Liver (tissue), 8 donors: ENCODE measurements at regions not wholly inside any gene's neighbourhood (a gene's known extent, or its start where the extent isn't known, plus 50 kb on each side); places are given as distances from the start of the nearest gene placed in this dataset.

Source experiments
- DNase-seq: peaks from one replicate; pipeline ENCODE4 v3.0.0-alpha.2; 2017; ENCODE audit warnings: low spot score
- H3K27ac ChIP-seq, 2 donors: one replicate each; pipeline ENCODE4 v1.7.0; 2013; ENCODE audit warnings: inconsistent platforms in 2 of 2, low read length in 2 of 2, control low read depth in 1 of 2, low read depth in 1 of 2, mild to moderate bottlenecking in 1 of 2
- H3K27me3 ChIP-seq, 4 donors: one replicate each; pipeline versions ENCODE4 v1.6.1 to v1.7.0; 2013; ENCODE audit warnings: low read length in 3 of 4, inconsistent platforms in 1 of 4, mild to moderate bottlenecking in 1 of 4, moderate library complexity in 1 of 4; ENCODE audit not compliant: control insufficient read depth in 4 of 4, insufficient read depth in 4 of 4
- H3K36me3 ChIP-seq, 4 donors: one replicate each; pipeline versions ENCODE4 v1.6.1 to v1.7.0; 2013; ENCODE audit warnings: low read length in 3 of 4, mild to moderate bottlenecking in 3 of 4, low read depth in 1 of 4, moderate library complexity in 1 of 4; ENCODE audit not compliant: control insufficient read depth in 4 of 4, insufficient read depth in 3 of 4
- H3K4me1 ChIP-seq, 4 donors: one replicate each; pipeline versions ENCODE4 v1.6.1 to v1.7.0; 2013; ENCODE audit warnings: low read length in 3 of 4, mild to moderate bottlenecking in 3 of 4, moderate library complexity in 1 of 4; ENCODE audit not compliant: control insufficient read depth in 4 of 4, insufficient read depth in 4 of 4
- H3K4me3 ChIP-seq, 3 donors: one replicate each; pipeline versions ENCODE4 v1.6.1 to v1.7.0; 2013; ENCODE audit warnings: low read length in 3 of 3, control low read depth in 1 of 3, low read depth in 1 of 3, mild to moderate bottlenecking in 1 of 3
- H3K9ac ChIP-seq, 2 donors: one replicate each; pipeline ENCODE4 v1.7.0; 2013; ENCODE audit warnings: low read length in 2 of 2, mild to moderate bottlenecking in 2 of 2, moderate library complexity in 2 of 2, control low read depth in 1 of 2, low read depth in 1 of 2
- H3K9me3 ChIP-seq, 4 donors: one replicate each; pipeline versions ENCODE4 v1.6.1 to v1.7.0; 2013; ENCODE audit warnings: low read length in 3 of 4; ENCODE audit not compliant: control insufficient read depth in 4 of 4
- ATF3 ChIP-seq: IDR thresholded peaks from 2 replicates; pipeline ENCODE4 v1.6.1; 2016; ENCODE audit warnings: antibody characterized with exemption
- CTCF ChIP-seq: fragments of 150-350 bp; IDR thresholded peaks from 2 replicates; pipeline ENCODE4 v1.5.1; 2017; ENCODE audit warnings: improper control_type of control experiment, low read depth, low read length; ENCODE audit not compliant: missing input control
- EGR1 ChIP-seq, 2 donors: IDR thresholded peaks; 2 replicates each; pipeline ENCODE4 v1.6.1; 2016 to 2018; ENCODE audit warnings: antibody characterized with exemption in 2 of 2, low read depth in 2 of 2
- FOXA1 ChIP-seq: IDR thresholded peaks from 2 replicates; pipeline ENCODE4 v1.6.1; 2016; ENCODE audit warnings: antibody characterized with exemption
- FOXA2 ChIP-seq: IDR thresholded peaks from 2 replicates; pipeline ENCODE4 v1.6.1; 2016; ENCODE audit warnings: antibody characterized with exemption
- GABPA ChIP-seq, 2 donors: IDR thresholded peaks in 1 of 2; conservative IDR thresholded peaks in 1 of 2; 2 replicates each; pipeline ENCODE4 v1.6.1; 2016; ENCODE audit warnings: antibody characterized with exemption in 2 of 2, mild to moderate bottlenecking in 1 of 2, moderate library complexity in 1 of 2
- HNF4A ChIP-seq, 2 donors: conservative IDR thresholded peaks; 2 replicates each; pipeline ENCODE4 v1.6.1; 2016; ENCODE audit warnings: antibody characterized with exemption in 2 of 2, mild to moderate bottlenecking in 2 of 2
- HNF4G ChIP-seq: IDR thresholded peaks from 2 replicates; pipeline ENCODE4 v1.6.1; 2016; ENCODE audit warnings: antibody characterized with exemption
- JUND ChIP-seq, 2 donors: IDR thresholded peaks; 2 replicates each; pipeline ENCODE4 v1.6.1; 2016; ENCODE audit warnings: antibody characterized with exemption in 2 of 2
- MAX ChIP-seq: IDR thresholded peaks from 2 replicates; pipeline ENCODE4 v1.6.1; 2016; ENCODE audit warnings: antibody characterized with exemption
- REST ChIP-seq: IDR thresholded peaks from 2 replicates; pipeline ENCODE4 v1.6.1; 2016; ENCODE audit warnings: antibody characterized with exemption, mild to moderate bottlenecking
- RXRA ChIP-seq, 2 donors: IDR thresholded peaks; 2 replicates each; pipeline ENCODE4 v1.6.1; 2017 to 2018; ENCODE audit warnings: antibody characterized with exemption in 2 of 2, mild to moderate bottlenecking in 1 of 2
- SP1 ChIP-seq: IDR thresholded peaks from 2 replicates; pipeline ENCODE4 v1.6.1; 2018; ENCODE audit warnings: antibody characterized with exemption, mild to moderate bottlenecking
- TAF1 ChIP-seq: conservative IDR thresholded peaks from 2 replicates; pipeline ENCODE4 v1.6.1; 2016; ENCODE audit warnings: antibody characterized with exemption, mild to moderate bottlenecking
- YY1 ChIP-seq: IDR thresholded peaks from 2 replicates; pipeline ENCODE4 v1.6.1; 2016; ENCODE audit warnings: antibody characterized with exemption, mild to moderate bottlenecking
- ZBTB33 ChIP-seq: IDR thresholded peaks from 2 replicates; pipeline ENCODE4 v1.6.1; 2016; ENCODE audit warnings: antibody characterized with exemption
- WGBS: extraction: QIAGEN DNeasy Blood & Tissue Kit; methylation state at CpG from one replicate; pipeline ENCODE4 v1.1.7; 2013; 5-methylcytosine and 5-hydroxymethylcytosine counted together
- donor health status: healthy.
- donor health status: healthy.
- donor health status: healthy.
- donor health status: healthy.
- donor health status: healthy.

- no peak overlapping the region for H3K4me3 ChIP-seq
- no peaks in the 10 kb centered on the region for H3K36me3 ChIP-seq
- H3K27me3 ChIP-seq, result no peaks in the 10 kb centered on the region
- DNase-seq, result no peak
- no peak overlapping the region for H3K27ac ChIP-seq
- H3K9me3 ChIP-seq, result no peaks in the 10 kb centered on the region
- H3K4me1 ChIP-seq, result no peaks in the 10 kb centered on the region
- 69% methylated on average over 6 of the region's 6 CpGs for WGBS
- no peak overlapping the region for H3K9ac ChIP-seq
- no peak for TF ChIP-seq HNF4A (conservative IDR thresholded peaks at IDR 0.05)
- TF ChIP-seq CTCF, result no peak
- no peak for TF ChIP-seq SP1
- no peak for TF ChIP-seq EGR1 (IDR thresholded peaks at IDR 0.05; ENCODE audit: low read depth in 2 of 2)
- no peak for TF ChIP-seq MAX
- no peak for TF ChIP-seq RXRA (IDR thresholded peaks at IDR 0.05)
- TF ChIP-seq TAF1, result no peak
- TF ChIP-seq ATF3, result no peak
- TF ChIP-seq ZBTB33, result no peak
- no peak for TF ChIP-seq JUND (IDR thresholded peaks at IDR 0.05)
- TF ChIP-seq FOXA2, result no peak
- no peak for TF ChIP-seq HNF4G
- TF ChIP-seq YY1, result no peak
- TF ChIP-seq REST, result no peak
- TF ChIP-seq FOXA1, result no peak
Measured at GRCh38 chr5:4097199-4097598, 501.6 kb downstream of the IRX1 start.

- no peaks in the 10 kb centered on the region for H3K27me3 ChIP-seq
- H3K4me3 ChIP-seq, result no peak overlapping the region
- H3K4me1 ChIP-seq, result no peaks in the 10 kb centered on the region
- no peak overlapping the region for H3K27ac ChIP-seq
- no peaks in the 10 kb centered on the region for H3K9me3 ChIP-seq
- no peaks in the 10 kb centered on the region for H3K36me3 ChIP-seq
- TF ChIP-seq MAX (no peak), GABPA (IDR thresholded peaks at IDR 0.05 in 1 of 2, conservative IDR thresholded peaks at IDR 0.05 in 1 of 2) (no peak), ATF3 (no peak), REST (no peak), RXRA (IDR thresholded peaks at IDR 0.05) (no peak), EGR1 (IDR thresholded peaks at IDR 0.05; ENCODE audit: low read depth in 2 of 2) (no peak), FOXA1 (no peak)
- WGBS, result 74% methylated on average over 9 of the region's 9 CpGs
- H3K9ac ChIP-seq, result no peak overlapping the region
- no peak for DNase-seq
Measured at GRCh38 chr5:4098226-4098625, 502.6 kb downstream of the IRX1 start.
